ENCODE measurements at regions not wholly inside any gene's neighbourhood (a gene's known extent, or its start where the extent isn't known, plus 50 kb on each side); places are given as distances from the start of the nearest gene placed in this dataset.

DNA sequence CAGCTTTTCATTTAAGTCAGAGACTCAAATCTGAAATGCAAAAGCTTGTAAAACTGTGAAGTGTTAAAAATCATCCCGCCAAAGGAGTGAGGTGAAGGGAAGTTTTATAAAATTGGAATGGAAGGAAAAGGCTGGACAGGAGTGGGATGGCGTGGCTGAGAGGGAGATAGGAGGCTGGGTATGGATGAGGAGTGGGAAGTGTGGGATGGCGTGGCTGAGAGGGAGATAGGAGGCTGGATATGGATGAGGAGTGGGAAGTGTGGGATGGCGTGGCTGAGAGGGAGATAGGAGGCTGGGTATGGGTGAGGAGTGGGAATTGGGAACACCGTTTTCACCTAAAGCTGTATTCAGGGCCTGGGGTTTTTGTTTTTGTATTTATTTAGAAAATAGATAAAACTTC, 59.4 kb upstream of the NKX2-2 start:
- CTCF ChIA-PET (ENCODE audit: low intra/inter-chr PET ratio), result no interaction called here
- no TSS peak for BruUV-seq (replicated peaks)

More for the DNA sequence above, 59.4 kb upstream of the NKX2-2 start:
- POLR2A ChIA-PET, result no interaction called here
- Histone ChIP-seq H3K36me3 (ENCODE audit: control insufficient read depth, insufficient read depth, low read length) (no peaks in the 10 kb centered on the region), H3K4me3 (no peak overlapping the region), H2AFZ (ENCODE audit: low read depth, low read length) (no peak overlapping the region), H3K9ac (ENCODE audit: insufficient read depth in 1 of 2, low read depth in 2 of 2, low read length in 2 of 2) (no peak overlapping the region), H3K79me2 (ENCODE audit: control insufficient read depth, insufficient read depth, low read length) (no peaks in the 10 kb centered on the region), H3K9me3 (replicated peaks; ENCODE audit: control insufficient read depth, insufficient read depth, low read depth, low read length) (no peaks in the 10 kb centered on the region), H3K4me2 (ENCODE audit: insufficient read depth, low read length) (no peak overlapping the region), H3K27ac (ENCODE audit: extremely low read depth, low read depth, low read length) (no peak overlapping the region), H3K4me1 (replicated peaks in 1 of 2; ENCODE audit: control insufficient read depth in 2 of 2, insufficient read depth in 2 of 2, low read length in 2 of 2) (no peaks in the 10 kb centered on the region; a peak in 2 of 5 replicates), H3K27me3 (ENCODE audit: control insufficient read depth in 2 of 2, insufficient read depth in 2 of 2, low read length in 2 of 2) (peaks cover 0 to 5% of the 10 kb centered on the region in 2 experiments; a peak in 2 of 5 replicates), H3K9me1 (ENCODE audit: control insufficient read depth, insufficient read depth, low read length) (no peaks in the 10 kb centered on the region), H4K20me1 (replicated peaks; ENCODE audit: control insufficient read depth, insufficient read depth, low read length) (no peaks in the 10 kb centered on the region)
- 0% methylated on average over 3 of the region's 5 CpGs for WGBS (ENCODE audit: insufficient coverage, low coverage, missing lambda C conversion rate)
- DNase-seq (ENCODE audit: extremely low read depth in 1 of 4, low spot score in 3 of 4) (no peak), ATAC-seq (no peak), FAIRE-seq (no peak)
- TF ChIP-seq PRMT5 (CRISPR knock-in tag; IDR thresholded peaks at IDR 0.05) (no peak), OTX1 (CRISPR knock-in tag; IDR thresholded peaks at IDR 0.05) (no peak), ZFP1 (CRISPR knock-in tag; IDR thresholded peaks at IDR 0.05) (no peak), HDAC3 (IDR thresholded peaks at IDR 0.05; ENCODE audit: borderline replicate concordance, partially characterized antibody) (no peak), PRPF4 (IDR thresholded peaks at IDR 0.05; ENCODE audit: insufficient read depth, low read depth, low read length, poor library complexity, severe bottlenecking) (no peak), ESRRA (IDR thresholded peaks at IDR 0.05; ENCODE audit: borderline replicate concordance, low read depth) (no peak)
- TF ChIP-seq, protein P1, sequence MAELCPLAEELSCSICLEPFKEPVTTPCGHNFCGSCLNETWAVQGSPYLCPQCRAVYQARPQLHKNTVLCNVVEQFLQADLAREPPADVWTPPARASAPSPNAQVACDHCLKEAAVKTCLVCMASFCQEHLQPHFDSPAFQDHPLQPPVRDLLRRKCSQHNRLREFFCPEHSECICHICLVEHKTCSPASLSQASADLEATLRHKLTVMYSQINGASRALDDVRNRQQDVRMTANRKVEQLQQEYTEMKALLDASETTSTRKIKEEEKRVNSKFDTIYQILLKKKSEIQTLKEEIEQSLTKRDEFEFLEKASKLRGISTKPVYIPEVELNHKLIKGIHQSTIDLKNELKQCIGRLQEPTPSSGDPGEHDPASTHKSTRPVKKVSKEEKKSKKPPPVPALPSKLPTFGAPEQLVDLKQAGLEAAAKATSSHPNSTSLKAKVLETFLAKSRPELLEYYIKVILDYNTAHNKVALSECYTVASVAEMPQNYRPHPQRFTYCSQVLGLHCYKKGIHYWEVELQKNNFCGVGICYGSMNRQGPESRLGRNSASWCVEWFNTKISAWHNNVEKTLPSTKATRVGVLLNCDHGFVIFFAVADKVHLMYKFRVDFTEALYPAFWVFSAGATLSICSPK (IDR thresholded peaks at IDR 0.05; ENCODE audit: borderline replicate concordance), result no peak
- TF ChIP-seq, protein P2, sequence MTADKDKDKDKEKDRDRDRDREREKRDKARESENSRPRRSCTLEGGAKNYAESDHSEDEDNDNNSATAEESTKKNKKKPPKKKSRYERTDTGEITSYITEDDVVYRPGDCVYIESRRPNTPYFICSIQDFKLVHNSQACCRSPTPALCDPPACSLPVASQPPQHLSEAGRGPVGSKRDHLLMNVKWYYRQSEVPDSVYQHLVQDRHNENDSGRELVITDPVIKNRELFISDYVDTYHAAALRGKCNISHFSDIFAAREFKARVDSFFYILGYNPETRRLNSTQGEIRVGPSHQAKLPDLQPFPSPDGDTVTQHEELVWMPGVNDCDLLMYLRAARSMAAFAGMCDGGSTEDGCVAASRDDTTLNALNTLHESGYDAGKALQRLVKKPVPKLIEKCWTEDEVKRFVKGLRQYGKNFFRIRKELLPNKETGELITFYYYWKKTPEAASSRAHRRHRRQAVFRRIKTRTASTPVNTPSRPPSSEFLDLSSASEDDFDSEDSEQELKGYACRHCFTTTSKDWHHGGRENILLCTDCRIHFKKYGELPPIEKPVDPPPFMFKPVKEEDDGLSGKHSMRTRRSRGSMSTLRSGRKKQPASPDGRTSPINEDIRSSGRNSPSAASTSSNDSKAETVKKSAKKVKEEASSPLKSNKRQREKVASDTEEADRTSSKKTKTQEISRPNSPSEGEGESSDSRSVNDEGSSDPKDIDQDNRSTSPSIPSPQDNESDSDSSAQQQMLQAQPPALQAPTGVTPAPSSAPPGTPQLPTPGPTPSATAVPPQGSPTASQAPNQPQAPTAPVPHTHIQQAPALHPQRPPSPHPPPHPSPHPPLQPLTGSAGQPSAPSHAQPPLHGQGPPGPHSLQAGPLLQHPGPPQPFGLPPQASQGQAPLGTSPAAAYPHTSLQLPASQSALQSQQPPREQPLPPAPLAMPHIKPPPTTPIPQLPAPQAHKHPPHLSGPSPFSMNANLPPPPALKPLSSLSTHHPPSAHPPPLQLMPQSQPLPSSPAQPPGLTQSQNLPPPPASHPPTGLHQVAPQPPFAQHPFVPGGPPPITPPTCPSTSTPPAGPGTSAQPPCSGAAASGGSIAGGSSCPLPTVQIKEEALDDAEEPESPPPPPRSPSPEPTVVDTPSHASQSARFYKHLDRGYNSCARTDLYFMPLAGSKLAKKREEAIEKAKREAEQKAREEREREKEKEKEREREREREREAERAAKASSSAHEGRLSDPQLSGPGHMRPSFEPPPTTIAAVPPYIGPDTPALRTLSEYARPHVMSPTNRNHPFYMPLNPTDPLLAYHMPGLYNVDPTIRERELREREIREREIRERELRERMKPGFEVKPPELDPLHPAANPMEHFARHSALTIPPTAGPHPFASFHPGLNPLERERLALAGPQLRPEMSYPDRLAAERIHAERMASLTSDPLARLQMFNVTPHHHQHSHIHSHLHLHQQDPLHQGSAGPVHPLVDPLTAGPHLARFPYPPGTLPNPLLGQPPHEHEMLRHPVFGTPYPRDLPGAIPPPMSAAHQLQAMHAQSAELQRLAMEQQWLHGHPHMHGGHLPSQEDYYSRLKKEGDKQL (CRISPR knock-in tag; IDR thresholded peaks at IDR 0.05; ENCODE audit: borderline replicate concordance), result no peak
- TF ChIP-seq, protein P3, sequence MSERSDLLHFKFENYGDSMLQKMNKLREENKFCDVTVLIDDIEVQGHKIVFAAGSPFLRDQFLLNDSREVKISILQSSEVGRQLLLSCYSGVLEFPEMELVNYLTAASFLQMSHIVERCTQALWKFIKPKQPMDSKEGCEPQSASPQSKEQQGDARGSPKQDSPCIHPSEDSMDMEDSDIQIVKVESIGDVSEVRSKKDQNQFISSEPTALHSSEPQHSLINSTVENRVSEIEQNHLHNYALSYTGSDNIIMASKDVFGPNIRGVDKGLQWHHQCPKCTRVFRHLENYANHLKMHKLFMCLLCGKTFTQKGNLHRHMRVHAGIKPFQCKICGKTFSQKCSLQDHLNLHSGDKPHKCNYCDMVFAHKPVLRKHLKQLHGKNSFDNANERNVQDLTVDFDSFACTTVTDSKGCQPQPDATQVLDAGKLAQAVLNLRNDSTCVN (CRISPR knock-in tag; IDR thresholded peaks at IDR 0.05), result no peak
- in situ Hi-C loops (cut with MboI) (no loop called here), intact Hi-C loops (cut with micrococcal nuclease) (loop anchor here (2.0 kb wide), 1 partner anchor 736 kb away; no protein-coding TSS in a partner anchor)

Data from K562 (cell line).